GM18868 (cell line): ENCODE measurements at regions not wholly inside any gene's neighbourhood (a gene's known extent, or its start where the extent isn't known, plus 50 kb on each side); places are given as distances from the start of the nearest gene placed in this dataset.

Source experiments
- ATAC-seq: cut with Tn5 transposase; IDR thresholded peaks from one replicate; pipeline ENCODE4 v1.9.1; 2021; ENCODE audit warnings: mild to moderate bottlenecking, moderate library complexity; ENCODE audit not compliant: unreplicated experiment

GRCh38 chr22:49452362-49452946 lies 375.2 kb downstream of the BRD1 start:
- no peak for ATAC-seq

- no peak for ATAC-seq
Measured at GRCh38 chr22:49451070-49451840, 376.4 kb downstream of the BRD1 start.

- no peak for ATAC-seq
Measured at GRCh38 chr22:49450498-49450897, 377.2 kb downstream of the BRD1 start.

- no peak for ATAC-seq
Measured at GRCh38 chr22:49449811-49450446, 377.7 kb downstream of the BRD1 start.

GRCh38 chr22:49449377-49449776 lies 378.3 kb downstream of the BRD1 start:
- ATAC-seq: no peak

- no peak for ATAC-seq
Measured at GRCh38 chr22:49448526-49448925, 379.1 kb downstream of the BRD1 start.

GRCh38 chr22:49447837-49448236 lies 379.8 kb downstream of the BRD1 start:
- ATAC-seq: no peak

GRCh38 chr22:49446759-49447710 lies 380.6 kb downstream of the BRD1 start:
- ATAC-seq: no peak

- no peak for ATAC-seq
Measured at GRCh38 chr22:49446145-49446758, 381.4 kb downstream of the BRD1 start.

- ATAC-seq: no peak
Measured at GRCh38 chr22:49444781-49445180, 382.9 kb downstream of the BRD1 start.

- no peak for ATAC-seq
Measured at GRCh38 chr22:49440931-49441330, 386.7 kb downstream of the BRD1 start.

- no peak for ATAC-seq
Measured at GRCh38 chr22:49439373-49439772, 388.3 kb downstream of the BRD1 start.

GRCh38 chr22:49437956-49438355 lies 389.7 kb downstream of the BRD1 start:
- no peak for ATAC-seq

GRCh38 chr22:49437356-49437755 lies 390.3 kb downstream of the BRD1 start:
- ATAC-seq: no peak

- ATAC-seq: no peak
Measured at GRCh38 chr22:49436056-49436455, 391.6 kb downstream of the BRD1 start.

- no peak for ATAC-seq
Measured at GRCh38 chr22:49435596-49435995, 392.1 kb downstream of the BRD1 start.

GRCh38 chr22:49433717-49434611 lies 393.7 kb downstream of the BRD1 start:
- no peak for ATAC-seq

- ATAC-seq: no peak
Measured at GRCh38 chr22:49432897-49433443, 394.7 kb downstream of the BRD1 start.

- no peak for ATAC-seq
Measured at GRCh38 chr22:49432211-49432896, 395.3 kb downstream of the BRD1 start.
